NCI-H146 (cell line): ENCODE measurements at regions not wholly inside any gene's neighbourhood (a gene's known extent, or its start where the extent isn't known, plus 50 kb on each side); places are given as distances from the start of the nearest gene placed in this dataset.

Experiments
- DNase-seq: peaks from one replicate; lab custom pipeline; 2025; lab: John Stamatoyannopoulos, UW

GRCh38 chr19:56947206-56947605 lies 106.7 kb upstream of the PEG3 start:
- no peak for DNase-seq

GRCh38 chr19:56949626-56950025 lies 109.1 kb upstream of the PEG3 start:
- DNase-seq = no peak

DNA sequence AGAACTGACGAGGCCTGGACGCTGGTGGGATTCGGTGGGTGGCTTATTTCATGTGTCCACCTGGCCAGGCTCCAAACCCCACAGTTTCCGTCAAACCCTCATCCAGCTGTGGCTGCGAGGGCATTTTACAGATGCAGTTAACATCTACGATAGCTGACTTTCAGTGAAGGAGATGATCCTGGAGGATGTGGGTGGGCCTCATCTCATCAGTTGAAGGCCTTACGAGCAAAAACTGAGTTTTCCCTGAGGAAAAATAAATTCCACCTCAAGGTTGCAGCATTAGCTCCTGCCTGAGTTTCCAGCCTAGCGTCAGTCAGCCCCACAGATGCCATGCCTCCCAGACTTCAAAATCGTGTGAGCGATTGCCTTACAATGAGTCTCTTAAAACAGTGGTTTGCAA lies 111.1 kb upstream of the PEG3 start:
- no peak for DNase-seq

GRCh38 chr19:56953470-56953869 lies 112.9 kb upstream of the PEG3 start:
- no peak for DNase-seq

- no peak for DNase-seq
These were observed 115.2 kb upstream of the PEG3 start for GRCh38 chr19:56955637-56956216.

- DNase-seq = no peak
These were observed 116.1 kb upstream of the PEG3 start for GRCh38 chr19:56956503-56957226.

GRCh38 chr19:56959205-56959604 lies 118.7 kb upstream of the PEG3 start:
- no peak for DNase-seq

GRCh38 chr19:56960959-56961543 lies 120.5 kb upstream of the PEG3 start:
- DNase-seq = no peak

DNA sequence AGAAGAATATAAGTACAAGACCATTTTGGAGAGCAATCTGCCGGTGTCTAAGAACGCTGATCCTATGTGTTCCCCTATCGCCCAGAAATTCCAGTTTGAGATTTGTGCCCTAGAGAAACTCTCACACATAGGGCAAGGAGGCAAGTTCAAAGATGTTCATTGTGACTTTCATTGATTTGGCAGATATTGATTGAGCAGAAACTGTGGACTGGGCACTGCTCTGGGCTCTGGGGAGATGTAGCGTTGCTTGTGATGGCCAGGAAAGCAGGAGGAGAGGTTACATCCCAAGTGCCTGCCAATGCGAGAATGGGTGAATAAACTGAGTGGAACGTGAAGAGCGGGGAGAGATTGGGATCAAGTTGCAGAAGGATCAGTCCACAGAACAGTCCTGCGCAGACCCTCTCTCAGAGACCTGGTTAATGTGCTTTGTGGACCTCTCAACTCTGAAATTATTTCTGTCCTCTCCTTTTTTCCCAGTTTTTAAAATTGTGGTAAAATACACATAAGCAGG lies 123.9 kb upstream of the PEG3 start:
- no peak for DNase-seq

DNA sequence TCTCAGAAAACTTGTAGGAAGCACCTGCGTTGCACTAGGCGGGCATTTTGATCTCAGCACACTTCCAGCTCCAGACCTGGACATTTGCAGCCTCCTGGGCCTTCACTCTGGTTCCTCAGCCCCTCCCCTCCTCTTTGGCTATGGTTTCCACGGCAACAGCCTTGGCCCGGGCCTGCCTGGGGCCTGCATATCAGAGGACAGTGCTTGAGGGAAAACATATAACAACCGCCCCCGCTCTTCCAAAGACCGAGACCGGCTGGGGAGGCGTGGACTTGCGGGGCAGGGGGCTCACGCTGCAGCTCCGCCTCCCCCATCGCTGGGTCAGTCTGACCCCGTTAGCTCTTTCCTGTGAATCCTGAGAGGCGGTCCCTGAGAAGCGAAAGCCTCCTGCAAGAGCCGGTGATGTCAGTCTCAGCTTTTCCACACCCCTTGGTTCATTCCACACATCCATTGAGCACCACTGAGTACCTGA lies 125.7 kb upstream of the PEG3 start:
- DNase-seq = no peak

DNA sequence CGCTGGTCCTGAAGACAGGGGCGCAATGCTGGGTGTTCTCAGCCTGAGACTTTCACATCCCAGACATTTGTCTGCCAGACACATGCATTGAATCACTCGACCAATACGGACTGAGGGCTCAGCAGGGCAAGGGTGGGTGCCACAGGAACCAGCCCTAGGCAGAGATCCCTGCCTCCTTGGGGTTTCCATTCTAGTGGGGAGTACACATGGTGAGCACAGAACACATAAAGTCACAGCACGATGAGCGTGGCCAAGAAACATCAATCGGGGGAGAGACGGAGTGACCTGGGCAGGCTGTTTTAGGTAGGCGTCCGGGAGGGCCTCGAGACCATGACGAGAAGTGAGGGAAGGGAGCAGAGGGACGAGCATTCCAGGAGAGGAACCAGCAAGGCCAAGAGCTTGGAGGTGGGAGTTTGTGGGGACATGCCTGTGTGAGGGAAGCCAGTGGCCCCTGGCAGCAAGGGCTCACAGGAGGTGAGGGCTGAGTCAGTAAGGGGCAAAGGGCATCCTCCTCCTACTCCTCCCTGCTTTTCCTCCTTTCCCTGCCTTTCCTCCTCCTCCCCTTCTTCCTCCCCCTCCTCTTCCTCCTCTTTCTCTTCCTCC lies 126.3 kb upstream of the PEG3 start:
- DNase-seq = no peak

GRCh38 chr19:56969156-56969555 lies 128.6 kb upstream of the PEG3 start:
- DNase-seq = no peak

DNA sequence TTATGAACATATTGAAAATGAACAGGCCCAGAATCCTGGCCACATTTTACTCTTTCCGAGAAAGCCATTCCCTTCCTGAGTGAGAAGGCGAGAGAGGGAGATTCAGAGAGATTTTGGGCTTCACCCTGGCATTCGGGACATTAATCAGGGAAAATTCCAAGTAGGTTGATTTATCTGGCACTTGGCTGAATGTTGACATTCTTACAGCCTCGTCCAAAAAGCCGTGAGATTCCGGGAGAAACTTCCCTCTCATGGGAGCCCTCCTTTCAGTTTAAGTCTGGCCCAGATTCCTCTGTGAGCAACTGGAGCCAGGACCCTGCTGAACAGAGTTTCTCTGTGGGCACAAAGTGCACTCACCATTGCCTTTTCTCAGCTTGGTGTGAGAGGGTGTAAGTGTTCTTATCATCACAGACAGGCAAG lies 129.2 kb upstream of the PEG3 start:
- no peak for DNase-seq

DNA sequence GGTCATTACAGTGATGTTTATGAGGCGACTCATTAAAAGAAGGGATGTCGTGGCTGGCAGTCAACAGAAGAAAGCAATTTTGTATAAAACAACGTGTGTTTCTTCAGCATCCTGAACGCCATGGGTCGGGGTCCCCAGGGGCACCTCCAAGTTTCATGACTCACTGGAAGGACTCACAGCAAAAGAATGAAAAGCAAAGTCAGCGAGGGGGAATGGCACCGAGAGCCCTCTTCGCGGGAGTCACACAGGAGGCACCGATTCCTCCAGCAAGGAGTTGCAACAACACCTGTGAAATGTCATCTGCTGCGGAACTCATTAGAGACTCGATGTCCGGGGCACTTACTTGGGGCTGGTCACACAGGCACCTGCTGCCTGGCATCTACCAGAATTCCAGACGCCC lies 130.7 kb upstream of the PEG3 start:
- DNase-seq = no peak

GRCh38 chr19:56972291-56972841 lies 131.8 kb upstream of the PEG3 start:
- DNase-seq = no peak

DNA sequence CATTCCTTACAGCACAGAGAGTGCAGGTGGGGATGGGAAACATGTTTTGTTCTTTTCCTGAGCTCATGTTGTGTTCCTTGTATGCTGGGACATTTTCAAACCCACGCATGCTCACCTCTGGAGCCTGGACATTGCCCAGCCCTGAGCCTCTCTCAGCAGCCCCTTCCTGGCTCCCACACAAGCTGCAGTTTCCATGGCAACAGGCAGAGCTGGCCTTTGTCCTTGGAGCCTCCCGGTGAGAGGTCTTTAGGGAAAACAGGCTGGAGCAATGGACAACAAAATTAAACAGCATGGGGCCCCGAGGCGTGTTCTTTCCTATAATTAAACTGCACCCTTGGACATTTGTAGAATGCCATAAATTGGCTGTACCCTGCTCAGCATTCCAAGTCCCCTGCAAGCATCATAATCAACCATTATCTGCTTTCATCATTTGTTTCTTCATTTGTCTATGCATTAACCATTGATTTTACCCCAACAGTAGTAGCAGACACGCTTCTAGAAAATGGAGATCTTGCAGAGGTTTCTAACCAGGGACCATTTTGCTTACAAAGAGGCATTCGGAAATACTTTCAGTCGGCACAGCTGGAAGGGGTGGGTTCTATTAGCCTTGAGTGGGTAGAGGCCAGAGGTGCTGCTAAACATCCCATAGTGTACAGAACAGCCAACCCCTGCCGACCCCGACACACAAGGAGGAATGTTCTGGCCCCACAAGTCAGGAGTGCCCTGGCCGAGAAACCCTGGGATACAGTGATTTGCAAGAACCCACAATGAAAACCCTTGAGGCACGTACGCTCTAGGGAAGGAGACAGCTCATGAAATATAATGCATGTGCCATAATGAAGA lies 133.4 kb upstream of the PEG3 start:
- DNase-seq = peak; percentile 33

GRCh38 chr19:56974556-56975207 lies 134.2 kb upstream of the PEG3 start:
- no peak for DNase-seq

- no peak for DNase-seq
These were observed 135.8 kb upstream of the PEG3 start for GRCh38 chr19:56976300-56976699.

DNA sequence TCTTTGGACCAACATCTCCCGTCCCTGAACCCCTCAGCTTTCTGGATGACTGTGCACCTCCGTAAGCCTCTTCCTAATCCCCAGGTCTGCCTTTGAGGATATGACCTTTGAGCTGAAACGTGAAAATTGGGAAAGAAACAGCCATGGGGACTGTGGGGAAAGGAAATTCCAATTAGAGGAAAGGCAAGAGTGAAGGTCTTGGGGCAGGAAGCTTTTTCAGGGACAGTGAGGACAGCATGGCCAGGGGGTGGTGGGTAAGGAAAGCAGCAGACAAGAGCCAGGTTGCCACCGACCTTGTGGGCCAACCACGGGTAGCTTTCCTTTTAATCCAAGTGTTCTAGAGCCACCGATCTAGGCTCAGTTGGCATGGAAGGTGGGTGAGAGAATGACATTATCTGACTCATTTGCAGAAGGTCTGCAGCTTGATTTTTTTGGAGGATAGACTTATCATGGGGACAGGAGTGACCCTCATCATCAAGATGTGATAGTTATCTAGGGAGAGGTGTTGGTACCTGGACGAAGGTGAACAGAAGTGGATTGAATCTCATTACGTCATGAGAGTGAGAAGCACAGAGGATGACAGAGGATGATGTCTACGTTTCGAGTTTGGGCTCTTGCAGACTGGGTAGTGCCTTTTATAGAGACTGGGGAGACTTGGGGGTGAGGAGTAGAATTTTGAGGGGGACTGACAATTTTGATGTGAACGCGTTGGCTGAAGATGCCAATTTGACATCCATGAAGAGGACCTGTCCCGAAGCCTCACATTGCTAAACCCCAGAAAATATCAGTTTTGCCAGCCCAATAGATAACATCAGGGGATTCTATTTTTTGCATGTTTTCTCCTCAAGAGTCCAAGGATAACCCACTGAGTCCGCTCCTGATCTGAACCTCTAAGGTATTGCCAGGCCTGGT lies 136.7 kb upstream of the PEG3 start:
- no peak for DNase-seq

DNA sequence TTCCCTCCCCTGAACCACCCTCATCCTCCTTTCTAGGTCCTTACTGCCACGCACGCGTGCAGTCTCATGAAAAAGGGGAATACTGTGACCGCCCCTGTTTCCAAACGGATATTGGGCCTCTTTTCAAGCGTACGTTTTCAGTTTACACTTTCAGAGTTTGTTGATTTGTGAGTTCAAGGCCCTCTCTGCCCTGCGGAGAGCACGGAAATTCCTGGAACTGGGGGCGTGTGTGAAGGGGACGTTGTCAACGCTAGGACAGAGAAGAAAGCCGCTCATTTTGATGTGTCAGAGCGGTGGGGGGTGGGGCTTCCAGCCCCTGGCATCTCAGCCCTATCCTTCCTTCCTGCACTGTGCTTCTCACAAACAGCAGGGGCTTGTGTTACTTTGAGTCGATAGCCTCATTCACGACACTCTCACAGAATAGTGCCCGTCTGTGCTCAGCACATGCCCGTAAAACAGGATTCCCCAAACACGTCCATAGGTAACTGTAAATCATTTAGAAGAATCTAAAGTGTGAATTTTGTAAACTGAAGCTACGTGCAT lies 137.6 kb upstream of the PEG3 start:
- DNase-seq = no peak
